B cell (primary cell): ENCODE measurements at regions not wholly inside any gene's neighbourhood (a gene's known extent, or its start where the extent isn't known, plus 50 kb on each side); places are given as distances from the start of the nearest gene placed in this dataset.

ENCODE experiments used
- EZH2 ChIP-seq: IDR thresholded peaks from 2 replicates; pipeline ENCODE4 v1.6.1; 2012; ENCODE audit warnings: borderline replicate concordance, low read depth, mild to moderate bottlenecking, moderate library complexity, low read length; ENCODE audit not compliant: insufficient read depth, poor library complexity, severe bottlenecking
- TF ChIP-seq, protein P1 (sequence below): fragments of 200-600 bp; IDR thresholded peaks from one replicate; pipeline ENCODE4 v1.8.0; 2022; ENCODE audit warnings: antibody characterized with exemption, mild to moderate bottlenecking

DNA sequence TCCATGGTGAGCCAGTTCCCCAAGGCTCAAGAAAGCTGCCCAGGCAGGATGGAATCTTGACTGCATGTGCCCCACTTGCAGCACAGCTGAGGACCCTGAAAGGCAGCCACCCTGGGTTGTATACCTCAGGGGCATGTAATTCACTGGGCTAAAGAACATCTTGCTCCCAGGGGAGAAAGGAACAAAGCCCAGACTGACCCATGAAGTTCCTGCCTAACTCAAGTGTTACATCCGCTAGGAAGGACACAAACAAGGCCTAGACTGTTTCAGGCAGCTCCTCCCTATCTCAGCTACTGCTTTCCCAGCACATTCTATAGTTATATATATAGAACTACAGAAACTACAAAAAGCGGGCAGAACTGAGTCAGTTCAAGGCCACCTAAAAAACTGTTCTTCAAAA lies 69.0 kb downstream of the RBM43 start:
- TF ChIP-seq, protein P1, sequence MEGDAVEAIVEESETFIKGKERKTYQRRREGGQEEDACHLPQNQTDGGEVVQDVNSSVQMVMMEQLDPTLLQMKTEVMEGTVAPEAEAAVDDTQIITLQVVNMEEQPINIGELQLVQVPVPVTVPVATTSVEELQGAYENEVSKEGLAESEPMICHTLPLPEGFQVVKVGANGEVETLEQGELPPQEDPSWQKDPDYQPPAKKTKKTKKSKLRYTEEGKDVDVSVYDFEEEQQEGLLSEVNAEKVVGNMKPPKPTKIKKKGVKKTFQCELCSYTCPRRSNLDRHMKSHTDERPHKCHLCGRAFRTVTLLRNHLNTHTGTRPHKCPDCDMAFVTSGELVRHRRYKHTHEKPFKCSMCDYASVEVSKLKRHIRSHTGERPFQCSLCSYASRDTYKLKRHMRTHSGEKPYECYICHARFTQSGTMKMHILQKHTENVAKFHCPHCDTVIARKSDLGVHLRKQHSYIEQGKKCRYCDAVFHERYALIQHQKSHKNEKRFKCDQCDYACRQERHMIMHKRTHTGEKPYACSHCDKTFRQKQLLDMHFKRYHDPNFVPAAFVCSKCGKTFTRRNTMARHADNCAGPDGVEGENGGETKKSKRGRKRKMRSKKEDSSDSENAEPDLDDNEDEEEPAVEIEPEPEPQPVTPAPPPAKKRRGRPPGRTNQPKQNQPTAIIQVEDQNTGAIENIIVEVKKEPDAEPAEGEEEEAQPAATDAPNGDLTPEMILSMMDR, result no peak
- TF ChIP-seq EZH2, result no peak
